Renal cortex interstitium (tissue), 11 donors: ENCODE measurements at regions not wholly inside any gene's neighbourhood (a gene's known extent, or its start where the extent isn't known, plus 50 kb on each side); places are given as distances from the start of the nearest gene placed in this dataset.
A peak's percentile ranks its signal among the peaks of the same experiment; 100 is the strongest.
"Not testable (repeated sequence)": the region's sequence is repeated elsewhere in the genome, so short reads cannot be mapped to it uniquely, and the experiment has no call there.

Experiments
- DNase-seq, 11 donors: peaks; one replicate each; pipeline ENCODE4 v3.0.0-alpha.2; 2013; ENCODE audit warnings: low read depth in 9 of 11, low spot score in 4 of 11; ENCODE audit errors: extremely low read depth in 1 of 11

- DNase-seq = no peak
Measured at GRCh38 chr21:14321042-14321441, 61.9 kb downstream of the HSPA13 start.

- no peak for DNase-seq
Measured at GRCh38 chr21:14319805-14320204, 63.1 kb downstream of the HSPA13 start.

- DNase-seq = no peak
Measured at GRCh38 chr21:14318578-14318977, 64.4 kb downstream of the HSPA13 start.

- no peak for DNase-seq
Measured at GRCh38 chr21:14317507-14317906, 65.4 kb downstream of the HSPA13 start.

- DNase-seq = no peak
Measured at GRCh38 chr21:14313300-14313699, 69.6 kb downstream of the HSPA13 start.

- DNase-seq = peak in 2 of 11 donors; percentile 7 to 24
Measured at GRCh38 chr21:14312871-14313270, 70.1 kb downstream of the HSPA13 start.

GRCh38 chr21:14308234-14308633 is 74.7 kb downstream of the HSPA13 start:
- no peak for DNase-seq

GRCh38 chr21:14306126-14306907 is 76.6 kb downstream of the HSPA13 start:
- DNase-seq = peak in 1 of 11 donors; percentile 3

- no peak for DNase-seq
Measured at GRCh38 chr21:14303731-14304488, 79.0 kb downstream of the HSPA13 start.

GRCh38 chr21:14300074-14300473 is 82.9 kb downstream of the HSPA13 start:
- no peak for DNase-seq

- DNase-seq = no peak
Measured at GRCh38 chr21:14290576-14290975, 74.6 kb downstream of the RBM11 start.

GRCh38 chr21:14288922-14289321 is 73.0 kb downstream of the RBM11 start:
- DNase-seq = no peak

- DNase-seq = no peak
Measured at GRCh38 chr21:14285147-14285761, 69.3 kb downstream of the RBM11 start.

- no peak for DNase-seq
Measured at GRCh38 chr21:14284481-14284880, 68.5 kb downstream of the RBM11 start.

GRCh38 chr21:14281188-14281900 is 65.4 kb downstream of the RBM11 start:
- DNase-seq = not testable (repeated sequence)
